Esophagus squamous epithelium (tissue), 5 donors: ENCODE measurements at regions not wholly inside any gene's neighbourhood (a gene's known extent, or its start where the extent isn't known, plus 50 kb on each side); places are given as distances from the start of the nearest gene placed in this dataset.

ENCODE experiments used
- DNase-seq: peaks from one replicate; lab custom pipeline; 2025; lab: John Stamatoyannopoulos, UW
- H3K27ac ChIP-seq, 4 donors: fragments of 200-600 bp; sonication (generic); one replicate each; pipeline ENCODE4 v1.5.1; 2016 to 2019; ENCODE audit warnings: mild to moderate bottlenecking in 1 of 4
- H3K27me3 ChIP-seq, 4 donors: fragments of 200-600 bp; sonication (generic); 1 replicate in 3 of 4; 2 replicates in 1 of 4; pipeline versions ENCODE4 v1.5.1 to v1.6.0; 2017 to 2021; ENCODE audit warnings: antibody characterized with exemption in 1 of 4
- H3K36me3 ChIP-seq, 3 donors: fragments of 200-600 bp; sonication (generic); one replicate each; pipeline ENCODE4 v1.5.1; 2016 to 2019
- H3K4me1 ChIP-seq, 3 donors: fragments of 200-600 bp; sonication (generic); one replicate each; pipeline ENCODE4 v1.5.1; 2017 to 2019
- H3K4me3 ChIP-seq, 4 donors: fragments of 200-600 bp; sonication (generic); 1 replicate in 3 of 4; 2 replicates in 1 of 4; pipeline ENCODE4 v1.5.1; 2016 to 2019; ENCODE audit warnings: mild to moderate bottlenecking in 2 of 4, moderate library complexity in 1 of 4
- H3K9me3 ChIP-seq, 3 donors: fragments of 200-600 bp; sonication (generic); one replicate each; pipeline ENCODE4 v1.5.1; 2016 to 2019
- POLR2A ChIP-seq, 4 donors: fragments of 450-650 bp; IDR thresholded peaks; one replicate each; pipeline ENCODE4 v1.6.1; 2017; ENCODE audit warnings: antibody characterized with exemption in 4 of 4, mild to moderate bottlenecking in 4 of 4, moderate library complexity in 3 of 4
- WGBS, 2 donors: methylation state at CpG; one replicate each; pipeline ENCODE4 v1.1.5; 2018; 5-methylcytosine and 5-hydroxymethylcytosine counted together
- intact Hi-C: fragments of 100-400 bp; cut with DNase I; formaldehyde crosslinking; loops from one replicate; pipeline ENCODE4 v1.15.0; 2022
- TF ChIP-seq, protein P1 (sequence below), 6 experiments: fragments of 450-650 bp in 4 of 6; fragments of 200-600 bp in 2 of 6; sonication (generic) in 2 of 6; IDR thresholded peaks; one replicate each; pipeline ENCODE4 v1.5.1; 2016 to 2019; ENCODE audit warnings: antibody characterized with exemption in 6 of 6, mild to moderate bottlenecking in 4 of 6, moderate library complexity in 4 of 6
- donor health status: DM: yes; HTN: yes; CAD: no.

DNA sequence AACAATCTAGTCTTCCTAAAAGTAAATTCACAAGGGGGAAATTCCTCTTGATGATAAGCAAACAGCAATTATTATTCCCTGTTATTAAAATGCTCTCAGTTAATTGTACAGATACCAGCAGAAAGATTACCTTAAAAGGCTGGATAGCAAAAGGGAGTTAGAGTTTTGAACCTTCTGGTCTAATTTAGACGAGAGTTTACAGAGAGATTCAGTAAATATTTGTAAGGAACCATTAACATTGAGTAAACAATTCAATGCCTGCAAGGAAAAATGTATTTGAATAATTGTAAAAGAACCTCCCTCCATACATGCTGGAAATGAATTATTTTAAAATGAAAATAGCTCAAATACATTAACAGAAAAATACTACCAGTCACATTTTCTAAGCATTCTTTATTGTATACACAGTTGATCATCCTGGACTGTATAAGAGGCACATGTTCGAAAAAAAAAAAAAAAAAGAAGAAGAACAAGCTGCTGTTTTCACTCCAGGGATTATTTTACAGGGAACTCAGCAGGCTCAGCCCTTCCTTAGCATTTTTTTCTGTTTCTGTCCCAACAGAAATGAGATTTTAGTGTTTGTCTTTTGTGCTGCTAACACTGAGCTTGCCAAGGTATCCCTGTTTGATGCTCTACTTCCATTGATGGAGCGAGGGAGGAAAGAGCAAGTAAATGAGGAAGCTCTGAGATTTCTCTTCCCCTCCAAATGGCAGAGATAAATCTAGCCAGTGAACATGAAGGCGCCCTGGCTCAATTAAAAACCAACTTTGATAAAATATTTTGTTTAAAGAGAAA, 141.1 kb downstream of the ENC1 start:
- Histone ChIP-seq H3K27ac (no peak overlapping the region), H3K9me3 (no peaks in the 10 kb centered on the region), H3K27me3 (no peaks in the 10 kb centered on the region), H3K4me3 (no peak overlapping the region), H3K36me3 (no peaks in the 10 kb centered on the region), H3K4me1 (no peaks in the 10 kb centered on the region)
- no peak for TF ChIP-seq POLR2A (IDR thresholded peaks at IDR 0.05)
- TF ChIP-seq, protein P1, sequence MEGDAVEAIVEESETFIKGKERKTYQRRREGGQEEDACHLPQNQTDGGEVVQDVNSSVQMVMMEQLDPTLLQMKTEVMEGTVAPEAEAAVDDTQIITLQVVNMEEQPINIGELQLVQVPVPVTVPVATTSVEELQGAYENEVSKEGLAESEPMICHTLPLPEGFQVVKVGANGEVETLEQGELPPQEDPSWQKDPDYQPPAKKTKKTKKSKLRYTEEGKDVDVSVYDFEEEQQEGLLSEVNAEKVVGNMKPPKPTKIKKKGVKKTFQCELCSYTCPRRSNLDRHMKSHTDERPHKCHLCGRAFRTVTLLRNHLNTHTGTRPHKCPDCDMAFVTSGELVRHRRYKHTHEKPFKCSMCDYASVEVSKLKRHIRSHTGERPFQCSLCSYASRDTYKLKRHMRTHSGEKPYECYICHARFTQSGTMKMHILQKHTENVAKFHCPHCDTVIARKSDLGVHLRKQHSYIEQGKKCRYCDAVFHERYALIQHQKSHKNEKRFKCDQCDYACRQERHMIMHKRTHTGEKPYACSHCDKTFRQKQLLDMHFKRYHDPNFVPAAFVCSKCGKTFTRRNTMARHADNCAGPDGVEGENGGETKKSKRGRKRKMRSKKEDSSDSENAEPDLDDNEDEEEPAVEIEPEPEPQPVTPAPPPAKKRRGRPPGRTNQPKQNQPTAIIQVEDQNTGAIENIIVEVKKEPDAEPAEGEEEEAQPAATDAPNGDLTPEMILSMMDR (IDR thresholded peaks at IDR 0.05), result no peak
- intact Hi-C loops, result no loop called here
- 42% methylated on average over 3 to 4 of the region's 4 CpGs for WGBS, 2 donors
- DNase-seq, result no peak

DNA sequence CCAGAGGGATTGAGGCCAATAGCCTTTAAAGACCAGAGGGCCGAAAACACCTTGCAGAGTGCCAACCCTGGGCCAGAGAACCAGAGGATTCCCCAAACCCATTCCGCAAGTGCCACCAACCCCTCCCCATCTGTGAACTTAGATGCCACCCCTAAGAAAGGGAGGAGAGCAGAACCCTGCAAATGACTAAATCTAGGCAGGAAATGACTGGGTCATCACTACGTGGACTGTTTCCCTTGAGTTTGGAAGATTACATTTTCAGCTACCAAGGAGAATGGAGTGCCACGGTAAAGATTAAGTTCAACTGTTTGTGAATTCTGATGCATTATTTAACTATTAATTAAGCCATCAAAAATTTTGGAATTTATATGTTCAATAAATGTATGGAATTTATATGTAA, 142.8 kb downstream of the ENC1 start:
- no peak for DNase-seq
- H3K36me3 ChIP-seq, result no peaks in the 10 kb centered on the region
- no peaks in the 10 kb centered on the region for H3K27me3 ChIP-seq
- H3K4me1 ChIP-seq, result no peaks in the 10 kb centered on the region
- WGBS, 2 donors, result 80 to 86% methylated on average over 4 of the region's 4 CpGs
- no peak overlapping the region for H3K4me3 ChIP-seq
- intact Hi-C loops, result no loop called here
- H3K9me3 ChIP-seq, result no peaks in the 10 kb centered on the region
- H3K27ac ChIP-seq, result no peak overlapping the region
- TF ChIP-seq, protein P1 (IDR thresholded peaks at IDR 0.05), result no peak
- no peak for TF ChIP-seq POLR2A (IDR thresholded peaks at IDR 0.05)

DNA sequence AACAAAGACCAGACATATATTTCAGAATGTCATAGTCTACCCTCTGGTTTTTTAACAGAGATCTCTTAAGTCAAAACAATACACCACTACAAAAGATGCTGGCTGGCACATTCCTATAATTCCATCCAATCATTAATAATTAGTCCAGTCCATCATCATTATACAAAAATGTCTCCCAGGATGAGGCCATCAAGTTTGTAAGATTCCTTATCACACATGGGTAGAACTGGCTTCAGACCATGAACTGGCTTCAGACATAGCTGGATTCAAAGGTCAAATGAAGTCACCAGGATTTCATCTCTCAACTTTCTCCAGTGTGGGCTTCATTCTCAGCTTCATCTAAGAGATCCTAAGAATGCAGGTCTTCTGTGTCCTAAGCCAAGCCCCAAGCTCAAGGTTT, 147.1 kb downstream of the ENC1 start:
- DNase-seq, result no peak
- Histone ChIP-seq H3K9me3 (no peaks in the 10 kb centered on the region), H3K36me3 (no peaks in the 10 kb centered on the region), H3K4me3 (no peak overlapping the region), H3K27ac (no peak overlapping the region), H3K27me3 (no peaks in the 10 kb centered on the region), H3K4me1 (no peaks in the 10 kb centered on the region)
- TF ChIP-seq POLR2A (IDR thresholded peaks at IDR 0.05), result no peak
- TF ChIP-seq, protein P1 (IDR thresholded peaks at IDR 0.05), result no peak
- intact Hi-C loops, result no loop called here

DNA sequence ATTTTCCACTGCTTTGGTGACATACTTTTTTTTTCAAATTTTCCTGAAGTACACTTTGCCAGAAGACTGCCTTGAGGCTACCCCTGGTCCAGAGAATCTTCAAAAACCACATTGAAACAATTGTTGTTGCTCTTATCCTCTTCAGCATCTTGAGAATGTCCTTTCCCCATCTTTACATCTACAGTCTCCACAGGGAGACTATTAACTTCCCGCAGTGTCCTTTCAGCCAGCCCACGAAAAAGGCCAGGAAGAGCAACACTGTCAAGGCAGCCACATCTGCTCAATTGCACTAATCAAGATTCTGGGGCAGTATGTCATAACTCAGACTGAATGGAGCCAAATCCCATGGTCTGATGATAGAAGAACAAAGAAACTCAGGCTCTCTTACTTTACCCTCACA, 148.3 kb downstream of the ENC1 start:
- TF ChIP-seq POLR2A (IDR thresholded peaks at IDR 0.05), result no peak
- TF ChIP-seq, protein P1 (IDR thresholded peaks at IDR 0.05), result no peak
- Histone ChIP-seq H3K9me3 (no peaks in the 10 kb centered on the region), H3K4me3 (no peak overlapping the region), H3K27ac (no peak overlapping the region), H3K36me3 (no peaks in the 10 kb centered on the region), H3K27me3 (no peaks in the 10 kb centered on the region), H3K4me1 (no peaks in the 10 kb centered on the region)
- DNase-seq, result no peak
- WGBS, 2 donors, result 30 to 88% methylated on average over 1 to 2 of the region's 2 CpGs
- intact Hi-C loops, result no loop called here

DNA sequence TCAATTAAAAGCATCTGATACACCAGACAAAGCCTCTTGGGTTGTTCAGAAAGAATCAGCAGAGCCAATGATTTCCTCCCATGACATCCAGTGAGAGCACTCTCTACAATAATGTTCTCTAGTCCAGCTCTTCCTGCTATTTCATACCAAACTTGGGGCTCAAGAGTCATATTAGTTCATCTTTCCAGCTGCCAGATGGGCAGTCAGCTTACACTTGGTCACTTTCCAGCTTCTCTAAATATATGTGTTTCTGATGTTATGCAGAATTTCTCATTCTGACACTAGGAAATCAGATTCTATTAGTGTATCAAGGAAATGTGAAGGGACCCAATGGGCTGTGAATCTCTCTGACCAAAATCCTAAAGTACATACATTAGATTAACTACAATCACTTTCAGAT, 148.9 kb downstream of the ENC1 start:
- Histone ChIP-seq H3K4me3 (no peak overlapping the region), H3K27ac (no peak overlapping the region), H3K36me3 (no peaks in the 10 kb centered on the region), H3K9me3 (no peaks in the 10 kb centered on the region), H3K27me3 (no peaks in the 10 kb centered on the region), H3K4me1 (no peaks in the 10 kb centered on the region)
- DNase-seq, result no peak
- intact Hi-C loops, result no loop called here
- TF ChIP-seq, protein P1 (IDR thresholded peaks at IDR 0.05), result no peak
- TF ChIP-seq POLR2A (IDR thresholded peaks at IDR 0.05), result no peak
